K562 (cell line): ENCODE measurements at regions not wholly inside any gene's neighbourhood (a gene's known extent, or its start where the extent isn't known, plus 50 kb on each side); places are given as distances from the start of the nearest gene placed in this dataset.

Source experiments
- ATAC-seq: fragments of 200-7000 bp; cut with Tn5 transposase; 3 replicates; pipeline ENCODE4 v1.9.1; 2020; ENCODE audit warnings: moderate library complexity
- BruUV-seq: library from RNA; stranded (reverse); fragments of 400-500 nt; replicated peaks from 2 replicates; lab custom pipeline; 2021; lab: Mats Ljungman, UMichigan
- CTCF ChIA-PET: fragments of 300-600 bp; formaldehyde crosslinking; extraction: SDS; loops from one replicate; lab custom pipeline; 2021; ENCODE audit warnings: low intra/inter-chr PET ratio; lab: Yijun Ruan, JAX
- POLR2A ChIA-PET: fragments of 300-600, 350-650 bp; sonication (Branson Sonifier 250); formaldehyde crosslinking; extraction: SDS; loops from one replicate; lab custom pipeline; 2021; ENCODE audit warnings: antibody characterized with exemption, inconsistent platforms; lab: Yijun Ruan, JAX
- DNase-seq, 4 experiments: peaks; one replicate each; pipeline versions ENCODE4 v3.0.0 to v3.0.0-alpha.2; 2011 to 2018; ENCODE audit warnings: low spot score in 3 of 4, mixed read lengths in 3 of 4; ENCODE audit errors: extremely low read depth in 1 of 4
- FAIRE-seq: peaks from 2 replicates; lab custom pipeline; 2011; peaks lifted over from hg19 to GRCh38; lab: Jason Lieb, UNC
- H2AFZ ChIP-seq: 2 replicates; pipeline ENCODE4 v1.6.0; 2011; ENCODE audit warnings: low read depth, low read length, control low read depth, inconsistent platforms
- H3K27ac ChIP-seq: fragments of 200-600 bp; 3 replicates; pipeline ENCODE4 v1.8.0; 2011; ENCODE audit warnings: low read depth, mild to moderate bottlenecking, control low read depth, inconsistent platforms, low read length, moderate library complexity, mixed read lengths; ENCODE audit errors: extremely low read depth
- H3K27me3 ChIP-seq, 2 experiments: fragments of 300-600 bp in 1 of 2; 2 replicates in 1 of 2; 3 replicates in 1 of 2; pipeline versions ENCODE4 v1.6.0 to v1.8.0; 2011; ENCODE audit warnings: inconsistent platforms in 2 of 2, low read length in 2 of 2, mild to moderate bottlenecking in 1 of 2, mixed read lengths in 1 of 2, moderate library complexity in 1 of 2; ENCODE audit not compliant: control insufficient read depth in 2 of 2, insufficient read depth in 2 of 2
- H3K36me3 ChIP-seq: fragments of 300-600 bp; 3 replicates; pipeline ENCODE4 v1.8.0; 2011; ENCODE audit warnings: mild to moderate bottlenecking, low read length, inconsistent platforms; ENCODE audit not compliant: control insufficient read depth, insufficient read depth
- H3K4me1 ChIP-seq, 2 experiments: fragments of 200-600 bp in 1 of 2; replicated peaks in 1 of 2; 2 replicates in 1 of 2; 3 replicates in 1 of 2; pipeline versions ENCODE4 v1.5.1 to v1.8.0; 2011; ENCODE audit warnings: inconsistent platforms in 2 of 2, low read length in 2 of 2, mild to moderate bottlenecking in 1 of 2, mixed read lengths in 1 of 2, moderate library complexity in 1 of 2; ENCODE audit not compliant: control insufficient read depth in 2 of 2, insufficient read depth in 2 of 2
- H3K4me2 ChIP-seq: 2 replicates; pipeline ENCODE4 v1.6.1; 2011; ENCODE audit warnings: low read length, control low read depth, inconsistent platforms, mixed read lengths; ENCODE audit not compliant: insufficient read depth
- H3K4me3 ChIP-seq: fragments of 200-600 bp; sonication (generic), shearing (Covaris generic); 2 replicates; pipeline ENCODE4 v1.5.1; 2016; ENCODE audit warnings: control low read depth, inconsistent platforms
- H3K79me2 ChIP-seq: fragments of 200-600 bp; 3 replicates; pipeline ENCODE4 v1.8.0; 2011; ENCODE audit warnings: low read length, inconsistent platforms; ENCODE audit not compliant: control insufficient read depth, insufficient read depth
- H3K9ac ChIP-seq, 2 experiments: 2 replicates each; pipeline versions ENCODE4 v1.6.0 to v1.6.1; 2011; ENCODE audit warnings: low read depth in 2 of 2, low read length in 2 of 2, control low read depth in 1 of 2, inconsistent platforms in 1 of 2, mild to moderate bottlenecking in 1 of 2, mixed read lengths in 1 of 2; ENCODE audit not compliant: insufficient read depth in 1 of 2
- H3K9me1 ChIP-seq: one replicate; pipeline ENCODE4 v1.6.0; 2011; ENCODE audit warnings: inconsistent platforms, mild to moderate bottlenecking, low read length, moderate library complexity; ENCODE audit not compliant: control insufficient read depth, insufficient read depth
- H3K9me3 ChIP-seq: replicated peaks from 2 replicates; pipeline ENCODE4 v1.5.1; 2011; ENCODE audit warnings: low read depth, low read length, inconsistent platforms; ENCODE audit not compliant: control insufficient read depth, insufficient read depth
- H4K20me1 ChIP-seq: replicated peaks from 2 replicates; pipeline ENCODE4 v1.6.1; 2011; ENCODE audit warnings: low read length, inconsistent platforms, mixed read lengths; ENCODE audit not compliant: control insufficient read depth, insufficient read depth
- MEIS2 ChIP-seq: fragments of 450-650 bp; IDR thresholded peaks from 2 replicates; pipeline ENCODE4 v1.6.1; 2014; ENCODE audit warnings: mild to moderate bottlenecking; ENCODE audit not compliant: partially characterized antibody
- SMARCC2 ChIP-seq: fragments of 450-650 bp; IDR thresholded peaks from 2 replicates; pipeline ENCODE4 v1.6.1; 2017; ENCODE audit warnings: antibody characterized with exemption, moderate library complexity, mild to moderate bottlenecking, low read depth
- WGBS: fragments of 100-300 bp; shearing (Covaris generic); methylation state at CpG from one replicate; pipeline ENCODE4 v1.1.6; 2016; ENCODE audit warnings: low coverage, mixed read lengths; ENCODE audit not compliant: insufficient coverage; ENCODE audit errors: missing lambda C conversion rate; 5-methylcytosine and 5-hydroxymethylcytosine counted together
- in situ Hi-C: fragments of 300-500 bp; cut with MboI; formaldehyde crosslinking; loops from 4 replicates; pipeline ENCODE4 v1.15.0; 2018; ENCODE audit warnings: inconsistent platforms, mixed read lengths
- intact Hi-C: fragments of 100-400 bp; cut with micrococcal nuclease; formaldehyde crosslinking; loops from 2 replicates; pipeline ENCODE4 v1.14.2; 2022
- TF ChIP-seq, protein P1 (sequence below), 3 experiments: fragments of 200-800 bp in 1 of 3; fragments of 250-450 bp in 1 of 3; fragments of 450-650 bp in 1 of 3; sonication (Bioruptor Pico) in 1 of 3; sonication (Bioruptor generic) in 1 of 3; formaldehyde crosslinking in 1 of 3; IDR thresholded peaks; 2 replicates each; pipeline versions ENCODE4 v1.6.1 to v1.8.0; 2016 to 2022; ENCODE audit warnings: mild to moderate bottlenecking in 2 of 3, missing genetic modification characterization in 2 of 3, missing compliant biosample characterization in 1 of 3, moderate library complexity in 1 of 3

- Histone ChIP-seq H3K9ac (no peak overlapping the region), H3K4me1 (no peaks in the 10 kb centered on the region), H3K27me3 (no peaks in the 10 kb centered on the region), H3K79me2 (no peaks in the 10 kb centered on the region), H3K36me3 (no peaks in the 10 kb centered on the region), H2AFZ (no peak overlapping the region), H3K4me2 (no peak overlapping the region), H4K20me1 (no peaks in the 10 kb centered on the region), H3K4me3 (no peak overlapping the region), H3K27ac (no peak overlapping the region), H3K9me3 (no peaks in the 10 kb centered on the region), H3K9me1 (no peaks in the 10 kb centered on the region)
- intact Hi-C loops: no loop called here
- no TSS peak for BruUV-seq
- ChIA-PET CTCF (no interaction called here), POLR2A (interaction anchor here (0.8 to 1.2 kb wide), 2 partner anchors 14 to 19 kb away, joined by 3 to 4 read pairs; no protein-coding TSS in a partner anchor)
- no peak for ATAC-seq
- no peak for FAIRE-seq
- in situ Hi-C loops: no loop called here
- no peak for DNase-seq
- TF ChIP-seq, protein P1, sequence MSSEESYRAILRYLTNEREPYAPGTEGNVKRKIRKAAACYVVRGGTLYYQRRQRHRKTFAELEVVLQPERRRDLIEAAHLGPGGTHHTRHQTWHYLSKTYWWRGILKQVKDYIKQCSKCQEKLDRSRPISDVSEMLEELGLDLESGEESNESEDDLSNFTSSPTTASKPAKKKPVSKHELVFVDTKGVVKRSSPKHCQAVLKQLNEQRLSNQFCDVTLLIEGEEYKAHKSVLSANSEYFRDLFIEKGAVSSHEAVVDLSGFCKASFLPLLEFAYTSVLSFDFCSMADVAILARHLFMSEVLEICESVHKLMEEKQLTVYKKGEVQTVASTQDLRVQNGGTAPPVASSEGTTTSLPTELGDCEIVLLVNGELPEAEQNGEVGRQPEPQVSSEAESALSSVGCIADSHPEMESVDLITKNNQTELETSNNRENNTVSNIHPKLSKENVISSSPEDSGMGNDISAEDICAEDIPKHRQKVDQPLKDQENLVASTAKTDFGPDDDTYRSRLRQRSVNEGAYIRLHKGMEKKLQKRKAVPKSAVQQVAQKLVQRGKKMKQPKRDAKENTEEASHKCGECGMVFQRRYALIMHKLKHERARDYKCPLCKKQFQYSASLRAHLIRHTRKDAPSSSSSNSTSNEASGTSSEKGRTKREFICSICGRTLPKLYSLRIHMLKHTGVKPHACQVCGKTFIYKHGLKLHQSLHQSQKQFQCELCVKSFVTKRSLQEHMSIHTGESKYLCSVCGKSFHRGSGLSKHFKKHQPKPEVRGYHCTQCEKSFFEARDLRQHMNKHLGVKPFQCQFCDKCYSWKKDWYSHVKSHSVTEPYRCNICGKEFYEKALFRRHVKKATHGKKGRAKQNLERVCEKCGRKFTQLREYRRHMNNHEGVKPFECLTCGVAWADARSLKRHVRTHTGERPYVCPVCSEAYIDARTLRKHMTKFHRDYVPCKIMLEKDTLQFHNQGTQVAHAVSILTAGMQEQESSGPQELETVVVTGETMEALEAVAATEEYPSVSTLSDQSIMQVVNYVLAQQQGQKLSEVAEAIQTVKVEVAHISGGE (CRISPR knock-in tag; IDR thresholded peaks at IDR 0.05): peak in 1 of 3 experiments; percentile 46; a peak in 1 of 6 replicates
- TF ChIP-seq SMARCC2: no peak
- TF ChIP-seq MEIS2: no peak
- WGBS: 0% methylated on average over 3 of the region's 4 CpGs
Measured at GRCh38 chr3:64870876-64871646, 183.3 kb upstream of the ADAMTS9 start.
